HCT116 (cell line): ENCODE measurements at regions not wholly inside any gene's neighbourhood (a gene's known extent, or its start where the extent isn't known, plus 50 kb on each side); places are given as distances from the start of the nearest gene placed in this dataset.

Experiments
- ATAC-seq: fragments of 200-7000 bp; cut with Tn5 transposase; 2 replicates; pipeline ENCODE4 v1.9.1; 2020; ENCODE audit warnings: mild to moderate bottlenecking, moderate library complexity
- BruUV-seq: library from RNA; stranded (reverse); fragments of 400-500 nt; replicated peaks from 2 replicates; lab custom pipeline; 2021; lab: Mats Ljungman, UMichigan
- CTCF ChIA-PET: fragments of 300-600 bp; sonication (Branson Sonifier 250); formaldehyde crosslinking; loops from one replicate; lab custom pipeline; 2021; ENCODE audit warnings: antibody characterized with exemption; lab: Charles Lee
- POLR2A ChIA-PET: fragments of 300-600, 350-600 bp; sonication (Branson Sonifier 250); formaldehyde crosslinking; loops from one replicate; lab custom pipeline; 2021; ENCODE audit warnings: antibody characterized with exemption; lab: Charles Lee
- RAD21 ChIA-PET, 2 experiments: fragments of 300-600 bp; sonication (Branson Sonifier 250); formaldehyde crosslinking; loops; one replicate each; lab custom pipeline; 2023; ENCODE audit warnings: low total read pairs in 2 of 2; ENCODE audit not compliant: uncharacterized antibody in 2 of 2, unreplicated experiment in 2 of 2, low non-redundant PET in 1 of 2; lab: Charles Lee
- DNase-seq: peaks from one replicate; pipeline ENCODE4 v3.0.0-alpha.2; 2010; ENCODE audit warnings: low read depth, low spot score
- H2AFZ ChIP-seq: fragments of 200-600 bp; shearing (Covaris generic), sonication (generic); 2 replicates; pipeline ENCODE4 v1.6.1; 2017; ENCODE audit warnings: low read depth, mixed run types, mixed read lengths, antibody characterized with exemption, low read length; ENCODE audit not compliant: poor library complexity, severe bottlenecking
- H3K27ac ChIP-seq: 2 replicates; pipeline ENCODE4 v1.5.1; 2012; ENCODE audit warnings: low read depth, low read length
- H3K27me3 ChIP-seq: fragments of 200-600 bp; sonication (generic); 2 replicates; pipeline ENCODE4 v1.6.1; 2016; ENCODE audit warnings: mixed run types, low read length, mixed read lengths; ENCODE audit not compliant: insufficient read depth
- H3K36me3 ChIP-seq, 2 experiments: fragments of 200-500 bp in 1 of 2; fragments of 200-600 bp in 1 of 2; sonication (Bioruptor generic) in 1 of 2; sonication (generic) in 1 of 2; 2 replicates each; pipeline versions ENCODE4 v1.5.1 to v1.6.1; 2014 to 2016; ENCODE audit warnings: low read length in 2 of 2, inconsistent platforms in 1 of 2, mixed read lengths in 1 of 2, mixed run types in 1 of 2; ENCODE audit not compliant: insufficient read depth in 2 of 2, control insufficient read depth in 1 of 2
- H3K4me1 ChIP-seq, 2 experiments: fragments of 200-600 bp in 1 of 2; sonication (generic) in 1 of 2; 2 replicates each; pipeline versions ENCODE4 v1.5.1 to v1.6.1; 2012 to 2017; ENCODE audit warnings: low read length in 2 of 2, inconsistent platforms in 1 of 2, mild to moderate bottlenecking in 1 of 2, mixed read lengths in 1 of 2, mixed run types in 1 of 2, moderate library complexity in 1 of 2; ENCODE audit not compliant: insufficient read depth in 2 of 2, control insufficient read depth in 1 of 2
- H3K4me2 ChIP-seq: fragments of 200-600 bp; sonication (generic); 2 replicates; pipeline ENCODE4 v1.6.1; 2017; ENCODE audit warnings: mixed run types, low read length, mixed read lengths
- H3K4me3 ChIP-seq, 2 experiments: fragments of 200-600 bp in 1 of 2; sonication (generic) in 1 of 2; replicated peaks in 1 of 2; 2 replicates each; pipeline ENCODE4 v1.5.1; 2011 to 2016; ENCODE audit warnings: low read length in 2 of 2, control low read depth in 1 of 2, low read depth in 1 of 2, mild to moderate bottlenecking in 1 of 2, mixed read lengths in 1 of 2, mixed run types in 1 of 2
- H3K79me2 ChIP-seq: fragments of 200-600 bp; sonication (generic); 2 replicates; pipeline ENCODE4 v1.6.1; 2017; ENCODE audit warnings: mild to moderate bottlenecking, mixed run types, low read length, moderate library complexity, mixed read lengths; ENCODE audit not compliant: insufficient read depth
- H3K9ac ChIP-seq: fragments of 200-600 bp; sonication (generic); 2 replicates; pipeline ENCODE4 v1.6.1; 2016; ENCODE audit warnings: low read length, mixed read lengths
- H3K9me2 ChIP-seq: fragments of 200-600 bp; sonication (generic), shearing (Covaris generic); 2 replicates; pipeline ENCODE4 v1.6.1; 2017; ENCODE audit warnings: mixed run types, mild to moderate bottlenecking, moderate library complexity; ENCODE audit not compliant: insufficient read depth
- H3K9me3 ChIP-seq, 2 experiments: fragments of 200-500 bp in 1 of 2; fragments of 200-600 bp in 1 of 2; sonication (Bioruptor generic) in 1 of 2; sonication (generic) in 1 of 2; 2 replicates each; pipeline ENCODE4 v1.6.1; 2014 to 2017; ENCODE audit warnings: low read length in 2 of 2, mixed read lengths in 2 of 2, inconsistent platforms in 1 of 2, low read depth in 1 of 2, mild to moderate bottlenecking in 1 of 2, mixed run types in 1 of 2, moderate library complexity in 1 of 2; ENCODE audit not compliant: control insufficient read depth in 1 of 2, insufficient read depth in 1 of 2
- H4K20me1 ChIP-seq: fragments of 200-600 bp; sonication (generic), shearing (Covaris generic); 2 replicates; pipeline ENCODE4 v1.6.1; 2017; ENCODE audit warnings: mixed run types, mild to moderate bottlenecking, moderate library complexity; ENCODE audit not compliant: insufficient read depth
- EZH2phosphoT487 ChIP-seq: fragments of 200-600 bp; IDR thresholded peaks from 2 replicates; pipeline ENCODE4 v1.6.1; 2018; ENCODE audit warnings: antibody characterized with exemption, borderline replicate concordance
- RAD21 ChIP-seq: IDR thresholded peaks from 2 replicates; pipeline ENCODE4 v1.6.1; 2012; ENCODE audit warnings: low read depth, mild to moderate bottlenecking
- SIN3A ChIP-seq: IDR thresholded peaks from 2 replicates; pipeline ENCODE4 v1.6.1; 2012; ENCODE audit warnings: low read depth
- SP1 ChIP-seq: IDR thresholded peaks from 2 replicates; pipeline ENCODE4 v1.6.1; 2012; ENCODE audit warnings: low read depth
- ZFX ChIP-seq: fragments of 450-650 bp; IDR thresholded peaks from 2 replicates; pipeline ENCODE4 v1.6.1; 2017
- intact Hi-C: fragments of 100-400 bp; cut with micrococcal nuclease; formaldehyde crosslinking; loops from 2 replicates; pipeline ENCODE4 v1.10.0; 2022
- TF ChIP-seq, protein P1 (sequence below), 3 experiments: fragments of 200-600 bp in 1 of 3; sonication (generic) in 1 of 3; IDR thresholded peaks in 2 of 3; conservative IDR thresholded peaks in 1 of 3; 2 replicates each; pipeline ENCODE4 v1.5.1; 2012 to 2017; ENCODE audit warnings: low read depth in 2 of 3, low read length in 2 of 3, antibody characterized with exemption in 1 of 3, borderline replicate concordance in 1 of 3, control low read depth in 1 of 3, mild to moderate bottlenecking in 1 of 3, mixed read lengths in 1 of 3, mixed run types in 1 of 3, moderate library complexity in 1 of 3; ENCODE audit not compliant: insufficient read depth in 1 of 3
- TF ChIP-seq, protein P2 (sequence below): IDR thresholded peaks from 2 replicates; pipeline ENCODE4 v1.6.1; 2012; ENCODE audit warnings: low read depth
- TF ChIP-seq, protein P3 (sequence below): IDR thresholded peaks from 2 replicates; pipeline ENCODE4 v1.6.1; 2012

DNA sequence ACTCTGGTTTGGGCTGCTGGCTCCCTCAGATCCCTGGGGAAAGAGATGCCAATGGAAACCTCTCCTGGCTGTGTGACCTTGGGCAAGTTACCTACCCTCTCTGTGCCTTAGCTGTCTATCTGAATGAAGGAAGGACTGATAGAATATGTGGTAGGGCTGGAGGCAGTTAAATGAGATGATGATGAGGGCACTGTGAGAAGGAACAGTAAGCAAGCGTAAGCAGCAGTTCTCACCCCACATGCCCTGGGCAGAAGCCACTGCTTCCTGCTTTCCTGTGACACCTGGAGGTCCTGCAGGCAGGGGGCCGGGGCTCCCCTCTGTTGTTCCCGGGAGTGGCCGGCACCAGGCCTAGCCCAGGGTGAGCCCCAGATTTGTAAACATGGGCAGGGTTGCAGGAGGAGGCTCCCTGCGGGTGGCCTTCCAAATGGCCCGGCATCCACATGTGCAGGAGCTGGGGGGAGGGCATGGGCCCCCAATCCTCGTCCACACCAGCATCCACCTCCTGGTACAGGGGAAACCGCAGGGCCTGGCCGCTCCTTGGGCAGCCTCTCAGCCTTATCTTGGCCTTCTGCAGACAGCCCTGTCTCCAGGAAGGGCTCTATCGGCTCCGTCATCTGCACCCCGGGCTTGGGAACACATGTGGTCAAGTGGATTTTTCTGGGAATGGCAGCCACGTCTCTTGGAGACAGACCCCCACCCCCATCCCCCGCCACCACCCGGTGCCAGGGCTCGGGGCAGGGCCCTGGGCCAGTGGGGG is 235.6 kb upstream of the GSE1 start:
- Histone ChIP-seq H3K36me3 (no peaks in the 10 kb centered on the region), H3K4me1 (peaks cover 7 to 9% of the 10 kb centered on the region in 2 experiments), H3K27ac (no peak overlapping the region), H4K20me1 (no peaks in the 10 kb centered on the region), H3K9me3 (no peaks in the 10 kb centered on the region), H3K9ac (no peak overlapping the region), H3K4me3 (no peak overlapping the region), H3K9me2 (no peaks in the 10 kb centered on the region), H3K4me2 (no peak overlapping the region), H2AFZ (no peak overlapping the region), H3K27me3 (no peaks in the 10 kb centered on the region), H3K79me2 (no peaks in the 10 kb centered on the region)
- RAD21 ChIA-PET: no interaction called here
- TF ChIP-seq, protein P1, sequence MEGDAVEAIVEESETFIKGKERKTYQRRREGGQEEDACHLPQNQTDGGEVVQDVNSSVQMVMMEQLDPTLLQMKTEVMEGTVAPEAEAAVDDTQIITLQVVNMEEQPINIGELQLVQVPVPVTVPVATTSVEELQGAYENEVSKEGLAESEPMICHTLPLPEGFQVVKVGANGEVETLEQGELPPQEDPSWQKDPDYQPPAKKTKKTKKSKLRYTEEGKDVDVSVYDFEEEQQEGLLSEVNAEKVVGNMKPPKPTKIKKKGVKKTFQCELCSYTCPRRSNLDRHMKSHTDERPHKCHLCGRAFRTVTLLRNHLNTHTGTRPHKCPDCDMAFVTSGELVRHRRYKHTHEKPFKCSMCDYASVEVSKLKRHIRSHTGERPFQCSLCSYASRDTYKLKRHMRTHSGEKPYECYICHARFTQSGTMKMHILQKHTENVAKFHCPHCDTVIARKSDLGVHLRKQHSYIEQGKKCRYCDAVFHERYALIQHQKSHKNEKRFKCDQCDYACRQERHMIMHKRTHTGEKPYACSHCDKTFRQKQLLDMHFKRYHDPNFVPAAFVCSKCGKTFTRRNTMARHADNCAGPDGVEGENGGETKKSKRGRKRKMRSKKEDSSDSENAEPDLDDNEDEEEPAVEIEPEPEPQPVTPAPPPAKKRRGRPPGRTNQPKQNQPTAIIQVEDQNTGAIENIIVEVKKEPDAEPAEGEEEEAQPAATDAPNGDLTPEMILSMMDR (IDR thresholded peaks at IDR 0.05 in 2 of 3, conservative IDR thresholded peaks at IDR 0.05 in 1 of 3; ENCODE audit: borderline replicate concordance in 1 of 3, insufficient read depth in 1 of 3, low read depth in 2 of 3, low read length in 2 of 3): no peak
- ATAC-seq (no peak), DNase-seq (no peak)
- BruUV-seq: no TSS peak
- CTCF ChIA-PET: no interaction called here
- POLR2A ChIA-PET: no interaction called here
- intact Hi-C loops: no loop called here

DNA sequence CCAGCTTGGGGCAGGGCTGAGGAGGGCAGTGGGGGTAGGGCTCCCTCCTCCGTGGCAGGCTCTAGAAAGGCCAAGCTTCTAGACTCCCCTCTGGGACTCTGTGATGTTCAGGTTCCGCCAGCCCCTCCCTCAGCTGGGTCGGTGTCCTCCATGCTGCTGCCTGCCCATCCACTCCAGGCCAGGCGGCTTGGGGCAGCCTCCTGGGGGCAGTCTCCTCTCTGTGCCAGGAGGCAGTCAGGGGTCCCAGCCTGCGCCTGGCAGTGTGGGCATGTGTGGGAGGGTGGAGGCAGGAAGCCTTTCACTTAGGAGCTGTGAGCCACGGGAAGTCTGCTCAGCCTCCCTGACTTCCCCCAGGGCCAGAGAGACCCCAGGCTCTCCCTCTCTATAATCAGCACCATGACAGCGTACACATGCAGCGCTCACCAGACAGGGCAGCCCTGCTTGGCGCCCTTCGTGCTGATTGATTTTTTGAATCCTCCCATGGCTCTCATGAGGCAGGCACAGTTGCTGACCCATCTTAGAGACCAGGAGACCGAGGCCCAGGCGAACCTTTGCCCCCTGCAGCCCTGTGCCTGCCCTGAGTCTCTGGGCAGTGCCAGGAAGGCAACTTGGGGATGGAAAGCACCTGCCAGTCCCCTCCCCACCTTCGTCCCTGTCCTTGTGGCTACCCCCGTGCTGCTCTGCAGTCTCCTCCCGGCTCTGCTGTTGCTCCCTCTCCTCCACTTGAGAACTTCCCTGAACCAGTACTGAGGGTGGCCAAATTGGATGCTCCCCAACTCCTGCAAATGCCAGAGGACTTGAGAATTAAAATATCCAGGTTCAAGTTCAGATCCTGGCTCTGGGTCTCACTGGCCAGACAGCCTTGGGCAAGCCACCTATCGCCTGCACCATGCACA is 234.7 kb upstream of the GSE1 start:
- Histone ChIP-seq H2AFZ (no peak overlapping the region), H3K79me2 (no peaks in the 10 kb centered on the region), H4K20me1 (no peaks in the 10 kb centered on the region), H3K36me3 (no peaks in the 10 kb centered on the region), H3K9me2 (no peaks in the 10 kb centered on the region), H3K9me3 (peaks cover 0 to 5% of the 10 kb centered on the region in 2 experiments; a peak in 1 of 4 replicates), H3K27me3 (no peaks in the 10 kb centered on the region), H3K4me3 (no peak overlapping the region), H3K9ac (no peak overlapping the region), H3K27ac (no peak overlapping the region), H3K4me1 (peaks cover 0 to under 1% of the 10 kb centered on the region in 2 experiments; a peak in 1 of 4 replicates), H3K4me2 (no peak overlapping the region)
- no TSS peak for BruUV-seq
- CTCF ChIA-PET: no interaction called here
- no peak for ATAC-seq
- RAD21 ChIA-PET: no interaction called here
- intact Hi-C loops: no loop called here
- POLR2A ChIA-PET: no interaction called here
- DNase-seq: no peak
- TF ChIP-seq RAD21: no peak
- TF ChIP-seq SP1: no peak
- TF ChIP-seq EZH2phosphoT487: no peak
- TF ChIP-seq ZFX: no peak
- no peak for TF ChIP-seq SIN3A
- TF ChIP-seq, protein P2, sequence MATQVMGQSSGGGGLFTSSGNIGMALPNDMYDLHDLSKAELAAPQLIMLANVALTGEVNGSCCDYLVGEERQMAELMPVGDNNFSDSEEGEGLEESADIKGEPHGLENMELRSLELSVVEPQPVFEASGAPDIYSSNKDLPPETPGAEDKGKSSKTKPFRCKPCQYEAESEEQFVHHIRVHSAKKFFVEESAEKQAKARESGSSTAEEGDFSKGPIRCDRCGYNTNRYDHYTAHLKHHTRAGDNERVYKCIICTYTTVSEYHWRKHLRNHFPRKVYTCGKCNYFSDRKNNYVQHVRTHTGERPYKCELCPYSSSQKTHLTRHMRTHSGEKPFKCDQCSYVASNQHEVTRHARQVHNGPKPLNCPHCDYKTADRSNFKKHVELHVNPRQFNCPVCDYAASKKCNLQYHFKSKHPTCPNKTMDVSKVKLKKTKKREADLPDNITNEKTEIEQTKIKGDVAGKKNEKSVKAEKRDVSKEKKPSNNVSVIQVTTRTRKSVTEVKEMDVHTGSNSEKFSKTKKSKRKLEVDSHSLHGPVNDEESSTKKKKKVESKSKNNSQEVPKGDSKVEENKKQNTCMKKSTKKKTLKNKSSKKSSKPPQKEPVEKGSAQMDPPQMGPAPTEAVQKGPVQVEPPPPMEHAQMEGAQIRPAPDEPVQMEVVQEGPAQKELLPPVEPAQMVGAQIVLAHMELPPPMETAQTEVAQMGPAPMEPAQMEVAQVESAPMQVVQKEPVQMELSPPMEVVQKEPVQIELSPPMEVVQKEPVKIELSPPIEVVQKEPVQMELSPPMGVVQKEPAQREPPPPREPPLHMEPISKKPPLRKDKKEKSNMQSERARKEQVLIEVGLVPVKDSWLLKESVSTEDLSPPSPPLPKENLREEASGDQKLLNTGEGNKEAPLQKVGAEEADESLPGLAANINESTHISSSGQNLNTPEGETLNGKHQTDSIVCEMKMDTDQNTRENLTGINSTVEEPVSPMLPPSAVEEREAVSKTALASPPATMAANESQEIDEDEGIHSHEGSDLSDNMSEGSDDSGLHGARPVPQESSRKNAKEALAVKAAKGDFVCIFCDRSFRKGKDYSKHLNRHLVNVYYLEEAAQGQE: no peak
- TF ChIP-seq, protein P3, sequence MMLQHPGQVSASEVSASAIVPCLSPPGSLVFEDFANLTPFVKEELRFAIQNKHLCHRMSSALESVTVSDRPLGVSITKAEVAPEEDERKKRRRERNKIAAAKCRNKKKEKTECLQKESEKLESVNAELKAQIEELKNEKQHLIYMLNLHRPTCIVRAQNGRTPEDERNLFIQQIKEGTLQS: no peak
